Hepatocyte (in vitro differentiated cells): ENCODE measurements at regions not wholly inside any gene's neighbourhood (a gene's known extent, or its start where the extent isn't known, plus 50 kb on each side); places are given as distances from the start of the nearest gene placed in this dataset.

ENCODE experiments used
- EZH2 ChIP-seq: fragments of 200-600 bp; sonication (generic); IDR thresholded peaks from 2 replicates; pipeline ENCODE4 v1.6.1; 2016; ENCODE audit warnings: antibody characterized with exemption, mild to moderate bottlenecking, borderline replicate concordance
- EZH2phosphoT487 ChIP-seq: fragments of 200-600 bp; sonication (generic); IDR thresholded peaks from one replicate; pipeline ENCODE4 v1.6.1; 2018; ENCODE audit warnings: antibody characterized with exemption, mild to moderate bottlenecking, low read depth, moderate library complexity; ENCODE audit not compliant: unreplicated experiment, severe bottlenecking
- TF ChIP-seq, protein P1 (sequence below): fragments of 200-600 bp; sonication (generic); IDR thresholded peaks from 2 replicates; pipeline ENCODE4 v1.5.1; 2016; ENCODE audit warnings: antibody characterized with exemption, mild to moderate bottlenecking; ENCODE audit not compliant: poor library complexity

- TF ChIP-seq, protein P1, sequence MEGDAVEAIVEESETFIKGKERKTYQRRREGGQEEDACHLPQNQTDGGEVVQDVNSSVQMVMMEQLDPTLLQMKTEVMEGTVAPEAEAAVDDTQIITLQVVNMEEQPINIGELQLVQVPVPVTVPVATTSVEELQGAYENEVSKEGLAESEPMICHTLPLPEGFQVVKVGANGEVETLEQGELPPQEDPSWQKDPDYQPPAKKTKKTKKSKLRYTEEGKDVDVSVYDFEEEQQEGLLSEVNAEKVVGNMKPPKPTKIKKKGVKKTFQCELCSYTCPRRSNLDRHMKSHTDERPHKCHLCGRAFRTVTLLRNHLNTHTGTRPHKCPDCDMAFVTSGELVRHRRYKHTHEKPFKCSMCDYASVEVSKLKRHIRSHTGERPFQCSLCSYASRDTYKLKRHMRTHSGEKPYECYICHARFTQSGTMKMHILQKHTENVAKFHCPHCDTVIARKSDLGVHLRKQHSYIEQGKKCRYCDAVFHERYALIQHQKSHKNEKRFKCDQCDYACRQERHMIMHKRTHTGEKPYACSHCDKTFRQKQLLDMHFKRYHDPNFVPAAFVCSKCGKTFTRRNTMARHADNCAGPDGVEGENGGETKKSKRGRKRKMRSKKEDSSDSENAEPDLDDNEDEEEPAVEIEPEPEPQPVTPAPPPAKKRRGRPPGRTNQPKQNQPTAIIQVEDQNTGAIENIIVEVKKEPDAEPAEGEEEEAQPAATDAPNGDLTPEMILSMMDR: no peak
- TF ChIP-seq EZH2 (no peak), EZH2phosphoT487 (no peak)
These were observed 167.5 kb upstream of the SETBP1 start for GRCh38 chr18:44513233-44513632.
